Smooth muscle cell (in vitro differentiated cells): ENCODE measurements at regions not wholly inside any gene's neighbourhood (a gene's known extent, or its start where the extent isn't known, plus 50 kb on each side); places are given as distances from the start of the nearest gene placed in this dataset. TPM values are rescaled to one million over a fixed set of nuclear protein-coding genes. Genes with fewer than 3 reads are reported as not detected.
"Not testable (repeated sequence)": the region's sequence is repeated elsewhere in the genome, so short reads cannot be mapped to it uniquely, and the experiment has no call there.

ENCODE experiments used
- DNase-seq: peaks from one replicate; lab custom pipeline; 2025; ENCODE audit not compliant: unreplicated experiment; lab: John Stamatoyannopoulos, UW
- H2AFZ ChIP-seq: fragments of 200-600 bp; sonication (generic); 2 replicates; pipeline ENCODE4 v1.6.0; 2016; ENCODE audit warnings: antibody characterized with exemption, low read depth, mild to moderate bottlenecking
- H3F3A ChIP-seq: fragments of 200-600 bp; sonication (generic); 2 replicates; pipeline ENCODE4 v1.6.0; 2017; ENCODE audit warnings: antibody characterized with exemption, low read depth
- H3K27ac ChIP-seq: fragments of 200-600 bp; sonication (generic); 2 replicates; pipeline ENCODE4 v1.5.1; 2016; ENCODE audit warnings: low read depth, mild to moderate bottlenecking
- H3K27me3 ChIP-seq: fragments of 200-600 bp; sonication (generic); 2 replicates; pipeline ENCODE4 v1.6.1; 2016; ENCODE audit warnings: low read depth, mild to moderate bottlenecking
- H3K36me3 ChIP-seq: fragments of 200-600 bp; sonication (generic); 2 replicates; pipeline ENCODE4 v1.5.1; 2016; ENCODE audit warnings: low read depth
- H3K4me1 ChIP-seq: fragments of 200-600 bp; sonication (generic); 2 replicates; pipeline ENCODE4 v1.5.1; 2016; ENCODE audit warnings: low read depth
- H3K4me2 ChIP-seq: fragments of 200-600 bp; sonication (generic); 2 replicates; pipeline ENCODE4 v1.6.0; 2016; ENCODE audit warnings: mild to moderate bottlenecking
- H3K4me3 ChIP-seq: fragments of 200-600 bp; sonication (generic); 2 replicates; pipeline ENCODE4 v1.5.1; 2016; ENCODE audit warnings: mild to moderate bottlenecking
- H3K79me2 ChIP-seq: fragments of 200-600 bp; sonication (generic); 2 replicates; pipeline ENCODE4 v1.6.0; 2016; ENCODE audit warnings: low read depth, mild to moderate bottlenecking
- H3K9ac ChIP-seq: fragments of 200-600 bp; sonication (generic); 2 replicates; pipeline ENCODE4 v1.6.0; 2016; ENCODE audit warnings: low read depth
- H3K9me3 ChIP-seq: fragments of 200-600 bp; sonication (generic); replicated peaks from 2 replicates; pipeline ENCODE4 v1.5.1; 2016; ENCODE audit warnings: low read depth
- H4K20me1 ChIP-seq: fragments of 200-600 bp; sonication (generic); 2 replicates; pipeline ENCODE4 v1.6.0; 2016; ENCODE audit warnings: low read depth
- WGBS: methylation state at CpG from one replicate; pipeline ENCODE4 v1.1.7; 2016; ENCODE audit warnings: low lambda C conversion rate; 5-methylcytosine and 5-hydroxymethylcytosine counted together
- small RNA-seq: library from RNA; depleted of rRNA; stranded (forward); fragments of <200 nt; gene quantifications from one replicate; pipeline ENCODE3, GENCODE V24; 2014
- TF ChIP-seq, protein P1 (sequence below): fragments of 200-600 bp; sonication (generic); IDR thresholded peaks from 2 replicates; pipeline ENCODE4 v1.5.1; 2017; ENCODE audit warnings: borderline replicate concordance, mild to moderate bottlenecking, antibody characterized with exemption; ENCODE audit not compliant: insufficient read depth, poor library complexity, severe bottlenecking

DNA sequence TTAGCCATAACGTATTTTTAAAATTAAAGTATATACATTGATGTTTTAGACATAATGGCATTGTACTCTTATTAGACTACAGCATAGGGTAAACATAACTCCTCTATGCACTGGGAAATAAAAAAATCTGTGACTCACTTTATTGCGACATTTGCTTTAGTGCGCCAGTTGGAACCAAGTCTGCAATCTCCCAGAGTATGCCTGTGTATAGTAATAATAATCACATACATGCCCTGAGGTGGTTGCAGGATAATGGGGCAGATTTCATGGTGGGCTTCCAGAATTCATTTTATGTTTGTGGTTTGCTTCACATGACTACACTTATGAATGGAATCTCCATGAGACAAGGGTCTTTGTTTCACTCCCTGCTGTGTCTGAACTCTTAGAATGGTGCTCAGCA is 66.9 kb upstream of the N4BP1 start:
- Histone ChIP-seq H3K9ac (no peak overlapping the region), H3K27me3 (no peaks in the 10 kb centered on the region), H4K20me1 (no peaks in the 10 kb centered on the region), H3K4me1 (peaks cover 4% of the 10 kb centered on the region), H3K9me3 (no peaks in the 10 kb centered on the region), H3K79me2 (no peaks in the 10 kb centered on the region), H3K27ac (no peak overlapping the region), H3K36me3 (no peaks in the 10 kb centered on the region), H3F3A (no peaks in the 10 kb centered on the region), H3K4me3 (no peak overlapping the region), H2AFZ (no peak overlapping the region), H3K4me2 (no peak overlapping the region)
- WGBS: 91% methylated on average over 3 of the region's 3 CpGs
- TF ChIP-seq, protein P1, sequence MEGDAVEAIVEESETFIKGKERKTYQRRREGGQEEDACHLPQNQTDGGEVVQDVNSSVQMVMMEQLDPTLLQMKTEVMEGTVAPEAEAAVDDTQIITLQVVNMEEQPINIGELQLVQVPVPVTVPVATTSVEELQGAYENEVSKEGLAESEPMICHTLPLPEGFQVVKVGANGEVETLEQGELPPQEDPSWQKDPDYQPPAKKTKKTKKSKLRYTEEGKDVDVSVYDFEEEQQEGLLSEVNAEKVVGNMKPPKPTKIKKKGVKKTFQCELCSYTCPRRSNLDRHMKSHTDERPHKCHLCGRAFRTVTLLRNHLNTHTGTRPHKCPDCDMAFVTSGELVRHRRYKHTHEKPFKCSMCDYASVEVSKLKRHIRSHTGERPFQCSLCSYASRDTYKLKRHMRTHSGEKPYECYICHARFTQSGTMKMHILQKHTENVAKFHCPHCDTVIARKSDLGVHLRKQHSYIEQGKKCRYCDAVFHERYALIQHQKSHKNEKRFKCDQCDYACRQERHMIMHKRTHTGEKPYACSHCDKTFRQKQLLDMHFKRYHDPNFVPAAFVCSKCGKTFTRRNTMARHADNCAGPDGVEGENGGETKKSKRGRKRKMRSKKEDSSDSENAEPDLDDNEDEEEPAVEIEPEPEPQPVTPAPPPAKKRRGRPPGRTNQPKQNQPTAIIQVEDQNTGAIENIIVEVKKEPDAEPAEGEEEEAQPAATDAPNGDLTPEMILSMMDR: no peak
- no peak for DNase-seq

DNA sequence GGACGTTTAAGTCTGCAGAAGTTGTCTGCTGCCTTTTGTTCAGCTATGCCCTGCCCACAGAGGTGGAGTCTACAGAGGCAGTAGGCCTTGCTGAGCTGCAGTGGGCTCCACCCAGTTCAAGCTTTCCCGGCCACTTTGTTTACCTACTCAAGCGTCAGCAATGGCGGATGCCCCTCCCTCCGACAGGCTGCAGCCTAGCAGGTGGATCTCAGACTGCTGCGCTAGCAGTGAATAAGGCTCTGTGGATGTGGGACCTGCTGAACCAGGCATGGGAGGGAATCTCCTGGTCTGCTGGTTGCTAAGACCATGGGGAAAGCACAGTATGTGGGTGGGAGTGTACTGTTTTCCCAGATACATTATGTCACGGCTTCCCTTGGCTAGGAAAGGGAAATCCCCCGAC is 58.2 kb upstream of the N4BP1 start:
- H3K4me1 ChIP-seq, H3K9me3 ChIP-seq, H3F3A ChIP-seq, H3K27ac ChIP-seq, H3K9ac ChIP-seq, H3K4me3 ChIP-seq, H4K20me1 ChIP-seq, H3K4me2 ChIP-seq, H3K79me2 ChIP-seq, H3K27me3 ChIP-seq, DNase-seq, H3K36me3 ChIP-seq, H2AFZ ChIP-seq: not testable (repeated sequence)
- 71% methylated on average over 8 of the region's 8 CpGs for WGBS

DNA sequence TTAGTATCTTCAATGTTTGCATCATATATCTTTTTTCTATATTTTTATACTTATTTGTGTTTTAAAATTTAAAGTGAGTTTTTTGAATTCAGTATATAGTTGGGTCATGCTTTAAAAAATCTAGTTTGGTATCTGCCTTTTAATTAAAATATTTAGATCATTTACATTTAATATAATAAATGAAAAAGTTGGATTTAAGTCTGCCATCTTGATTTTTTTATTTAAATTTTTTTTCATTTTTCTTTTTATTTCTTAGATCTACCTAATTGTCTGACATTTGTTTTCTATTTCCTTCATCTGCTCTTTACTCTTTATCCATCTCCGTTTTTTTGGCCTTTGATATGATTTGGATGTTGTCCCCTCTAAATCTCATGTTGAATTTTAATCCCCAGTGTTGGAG is 50.0 kb upstream of the N4BP1 start:
- Histone ChIP-seq H3K9ac (no peak overlapping the region), H3F3A (no peaks in the 10 kb centered on the region), H2AFZ (no peak overlapping the region), H3K4me2 (no peak overlapping the region), H3K27me3 (no peaks in the 10 kb centered on the region), H4K20me1 (no peaks in the 10 kb centered on the region), H3K4me3 (no peak overlapping the region), H3K9me3 (peaks cover 8% of the 10 kb centered on the region), H3K36me3 (no peaks in the 10 kb centered on the region), H3K4me1 (no peaks in the 10 kb centered on the region), H3K27ac (no peak overlapping the region), H3K79me2 (no peaks in the 10 kb centered on the region)
- WGBS: 63% methylated on average over 1 of the region's 1 CpG
- TF ChIP-seq, protein P1: no peak
- DNase-seq: no peak

Small RNA genes in the stretch of these regions (small RNA-seq; reads per million reads assigned to genes)
- gene AC023827.1: not detected
- not detected for gene MTND4LP25
- gene RNU6-257P: not detected
